Heart right ventricle (tissue), 16 donors: ENCODE measurements at regions not wholly inside any gene's neighbourhood (a gene's known extent, or its start where the extent isn't known, plus 50 kb on each side); places are given as distances from the start of the nearest gene placed in this dataset.

Experiments
- ATAC-seq, 8 donors: fragments of 200-7000 bp; cut with Tn5 transposase; one replicate each; pipeline ENCODE4 v1.9.1; 2020; ENCODE audit warnings: mild to moderate bottlenecking in 8 of 8, moderate library complexity in 8 of 8, moderate number of reproducible peaks in 1 of 8
- DNase-seq, 2 donors: peaks; one replicate each; pipeline ENCODE4 v3.0.0-alpha.2; 2020
- H3K27ac ChIP-seq, 10 donors: fragments of 200-600 bp; sonication (generic) in 2 of 10; one replicate each; pipeline versions ENCODE4 v1.5.0 to v1.8.0; 2020 to 2022; ENCODE audit warnings: mild to moderate bottlenecking in 3 of 10
- H3K27me3 ChIP-seq, 7 donors: fragments of 200-600 bp; one replicate each; pipeline ENCODE4 v1.8.0; 2021 to 2022; ENCODE audit warnings: mild to moderate bottlenecking in 2 of 7
- H3K36me3 ChIP-seq, 9 donors: fragments of 200-600 bp; sonication (generic) in 1 of 9; one replicate each; pipeline versions ENCODE4 v1.5.0 to v1.8.0; 2020 to 2022; ENCODE audit warnings: mild to moderate bottlenecking in 2 of 9
- H3K4me1 ChIP-seq, 9 donors: fragments of 200-600 bp; sonication (generic) in 1 of 9; one replicate each; pipeline versions ENCODE4 v1.5.0 to v1.8.0; 2020 to 2022; ENCODE audit warnings: mild to moderate bottlenecking in 4 of 9
- H3K4me3 ChIP-seq, 10 donors: fragments of 200-600 bp; sonication (generic) in 2 of 10; one replicate each; pipeline versions ENCODE4 v1.5.0 to v1.8.0; 2020 to 2022; ENCODE audit warnings: mild to moderate bottlenecking in 7 of 10, moderate library complexity in 2 of 10
- H3K9me3 ChIP-seq, 11 donors: fragments of 200-600 bp in 10 of 11; sonication (generic) in 2 of 11; one replicate each; pipeline versions ENCODE4 v1.5.0 to v1.8.0; 2013 to 2022; ENCODE audit warnings: mild to moderate bottlenecking in 2 of 11, control low read depth in 1 of 11, moderate library complexity in 1 of 11
- CTCF ChIP-seq, 9 donors: fragments of 200-600 bp; sonication (generic) in 2 of 9; IDR thresholded peaks; one replicate each; pipeline versions ENCODE4 v1.5.0 to v1.8.0; 2021 to 2022; ENCODE audit warnings: antibody characterized with exemption in 9 of 9, mild to moderate bottlenecking in 5 of 9, moderate library complexity in 1 of 9
- WGBS, 2 donors: extraction: QIAGEN DNeasy Blood & Tissue Kit; methylation state at CpG; one replicate each; pipeline ENCODE4 v1.1.7; 2013; ENCODE audit warnings: inconsistent platforms in 1 of 2; 5-methylcytosine and 5-hydroxymethylcytosine counted together
- intact Hi-C, 10 donors: fragments of 100-400 bp; cut with DNase I; formaldehyde crosslinking; loops; one replicate each; pipeline versions ENCODE4 v1.11.1 to v1.14.2; 2022
- donor health status: Arrhythmogenic right ventricular cardiomyopathy.
- donor health status: ischemic (EF 13 %, LVEDD 7.1; RV severe dilation, severe dysfunction).
- donor health status: healthy with polysubstance abuse.
- donor health status: DM: no; HTN: yes; CAD: no.
- donor health status: DM: no; HTN: no; CAD: no.
- donor health status: ischemic (EF 25% LVEDD 6.9; RV normal size, moderate dysfunction).
- donor health status: ischemic (EF 25% LVEDD 5.7; RV mildly dilated, moderate dysfunction).
- donor health status: healthy.
- donor health status: DM: yes; HTN: yes; CAD: no.
- donor health status: Ischemic cardiomyopathy.
- donor health status: ischemic (EF 35%, LVEDD 5.7; RV mildly dilated, moderate dysfunction).
- donor health status: nonischemic (EF 11% LVEDD 7.7; RV severe dilation, severe dysfunction).
- donor health status: DM: yes; HTN: yes; CAD: no.
- donor health status: PGD.
- donor health status: ischemic (EF 29% LVEDD 5.4; RV normal size, mild dysfunction).
- donor health status: nonischemic (EF 23%, LVEDD 6.1; RV moderate dilation, normal function).

DNA sequence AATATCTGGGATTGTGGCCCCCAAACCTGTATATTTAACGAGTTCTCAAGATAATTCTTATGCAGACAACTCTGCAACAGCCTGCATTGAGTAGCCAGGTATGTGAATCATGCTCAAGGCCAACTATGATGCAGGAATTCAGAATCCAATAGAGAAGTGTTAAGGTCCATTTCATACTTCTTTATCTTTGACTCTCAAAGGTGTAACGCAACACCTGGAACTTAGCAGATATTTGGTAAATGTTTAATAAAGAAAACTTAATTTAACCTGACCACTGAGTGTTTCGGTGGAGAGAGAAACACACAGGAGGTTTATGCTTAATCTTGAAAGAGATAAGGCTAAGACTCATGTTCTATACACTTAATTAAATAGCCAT lies 156.5 kb upstream of the PLEKHG7 start:
- Histone ChIP-seq H3K9me3 (no peaks in the 10 kb centered on the region), H3K36me3 (no peaks in the 10 kb centered on the region), H3K27me3 (no peaks in the 10 kb centered on the region), H3K4me1 (peaks cover 4 to 22% (median 12%) of the 10 kb centered on the region in 9 donors), H3K27ac (no peak overlapping the region), H3K4me3 (no peak overlapping the region)
- no peak for ATAC-seq
- intact Hi-C loops = no loop called here
- TF ChIP-seq CTCF (IDR thresholded peaks at IDR 0.05) = no peak
- no peak for DNase-seq
- 86 to 93% methylated on average over 3 of the region's 3 CpGs for WGBS, 2 donors

- intact Hi-C loops = loop anchor here in 2 of 10 donors (5.0 kb wide), 2 partner anchors 37 to 77 kb away; no protein-coding TSS in a partner anchor
- Histone ChIP-seq H3K4me3 (no peak overlapping the region), H3K27me3 (no peaks in the 10 kb centered on the region), H3K36me3 (no peaks in the 10 kb centered on the region), H3K27ac (peak overlapping the region in 2 of 10 donors; percentile 2 to 44), H3K4me1 (peaks cover 10 to 39% (median 30%) of the 10 kb centered on the region in 9 donors), H3K9me3 (no peaks in the 10 kb centered on the region)
- ATAC-seq = no peak
- TF ChIP-seq CTCF (IDR thresholded peaks at IDR 0.05) = no peak
- no peak for DNase-seq
- WGBS, 2 donors = 84 to 85% methylated on average over 6 of the region's 6 CpGs
These were observed 158.5 kb upstream of the PLEKHG7 start for GRCh38 chr12:92544322-92544721.

DNA sequence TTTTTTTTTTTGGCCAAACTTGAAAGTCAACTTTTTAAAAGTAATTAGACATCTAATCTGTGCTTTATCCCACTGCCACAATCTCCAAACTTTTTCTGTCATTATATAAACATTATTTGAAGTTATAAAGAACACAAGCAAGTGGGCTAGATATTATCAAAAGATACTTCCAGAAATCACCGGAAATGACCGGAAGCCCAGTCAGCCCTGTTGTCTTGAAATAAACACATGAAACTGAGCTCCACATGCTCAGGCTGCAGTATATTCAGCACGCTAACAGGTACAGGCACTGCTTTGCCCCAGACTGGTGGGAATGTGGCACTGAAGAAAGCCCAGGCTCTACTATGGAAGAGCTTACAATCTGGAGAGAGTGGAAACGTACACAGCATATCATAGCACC lies 158.9 kb upstream of the PLEKHG7 start:
- Histone ChIP-seq H3K9me3 (no peaks in the 10 kb centered on the region), H3K4me3 (no peak overlapping the region), H3K27me3 (no peaks in the 10 kb centered on the region), H3K4me1 (peaks cover 10 to 44% (median 33%) of the 10 kb centered on the region in 9 donors), H3K27ac (peak overlapping the region in 3 of 10 donors; percentile 2 to 44 (median 8)), H3K36me3 (no peaks in the 10 kb centered on the region)
- DNase-seq = no peak
- peak in 1 of 8 donors; percentile 19 for ATAC-seq
- WGBS, 2 donors = 55 to 68% methylated on average over 4 of the region's 4 CpGs
- no peak for TF ChIP-seq CTCF (IDR thresholded peaks at IDR 0.05)
- intact Hi-C loops = loop anchor here in 2 of 10 donors (5.0 kb wide), 2 partner anchors 37 to 77 kb away; no protein-coding TSS in a partner anchor

- Histone ChIP-seq H3K4me1 (peaks cover 10 to 48% (median 38%) of the 10 kb centered on the region in 9 donors), H3K4me3 (no peak overlapping the region), H3K36me3 (no peaks in the 10 kb centered on the region), H3K9me3 (no peaks in the 10 kb centered on the region), H3K27ac (peak overlapping the region in 1 of 10 donors; percentile 44), H3K27me3 (no peaks in the 10 kb centered on the region)
- no peak for TF ChIP-seq CTCF (IDR thresholded peaks at IDR 0.05)
- WGBS, 2 donors = 14 to 22% methylated on average over 1 of the region's 1 CpG
- intact Hi-C loops = loop anchor here in 2 of 10 donors (5.0 kb wide), 2 partner anchors 36 to 76 kb away; no protein-coding TSS in a partner anchor
- ATAC-seq (peak in 2 of 8 donors; percentile 4 to 40), DNase-seq (no peak)
These were observed 159.4 kb upstream of the PLEKHG7 start for GRCh38 chr12:92543359-92543758.
